OCI-LY1 (cell line): ENCODE measurements at regions not wholly inside any gene's neighbourhood (a gene's known extent, or its start where the extent isn't known, plus 50 kb on each side); places are given as distances from the start of the nearest gene placed in this dataset.

ENCODE experiments used
- H2AFZ ChIP-seq: fragments of 200-600 bp; sonication (generic), shearing (Covaris generic); 2 replicates; pipeline ENCODE4 v1.6.0; 2014; ENCODE audit warnings: antibody characterized with exemption, mild to moderate bottlenecking, low read length
- H3F3A ChIP-seq: fragments of 200-600 bp; sonication (generic), shearing (Covaris generic); 2 replicates; pipeline ENCODE4 v1.6.0; 2014; ENCODE audit warnings: mild to moderate bottlenecking, antibody characterized with exemption, low read length, moderate library complexity; ENCODE audit not compliant: insufficient read depth
- H3K27ac ChIP-seq: fragments of 200-600 bp; sonication (generic); 2 replicates; pipeline ENCODE4 v1.5.1; 2014; ENCODE audit warnings: low read length, mixed run types, mild to moderate bottlenecking, low read depth; ENCODE audit not compliant: poor library complexity, severe bottlenecking
- H3K27me3 ChIP-seq: fragments of 200-600 bp; sonication (generic); 2 replicates; pipeline ENCODE4 v1.6.0; 2014; ENCODE audit warnings: antibody characterized with exemption, mild to moderate bottlenecking, low read length, moderate library complexity; ENCODE audit not compliant: insufficient read depth
- H3K36me3 ChIP-seq: fragments of 200-600 bp; sonication (generic); 2 replicates; pipeline ENCODE4 v1.6.1; 2014; ENCODE audit warnings: mild to moderate bottlenecking, antibody characterized with exemption, low read length, moderate library complexity, mixed read lengths; ENCODE audit not compliant: insufficient read depth
- H3K4me1 ChIP-seq: fragments of 200-600 bp; sonication (generic); 2 replicates; pipeline ENCODE4 v1.5.1; 2014; ENCODE audit warnings: mild to moderate bottlenecking, low read length, moderate library complexity; ENCODE audit not compliant: insufficient read depth, severe bottlenecking
- H3K4me2 ChIP-seq: fragments of 200-600 bp; sonication (generic), shearing (Covaris generic); 2 replicates; pipeline ENCODE4 v1.6.1; 2014; ENCODE audit warnings: low read length
- H3K4me3 ChIP-seq: fragments of 200-600 bp; sonication (generic); 2 replicates; pipeline ENCODE4 v1.5.1; 2014; ENCODE audit warnings: low read length, low read depth, mild to moderate bottlenecking, mixed read lengths; ENCODE audit not compliant: poor library complexity, severe bottlenecking
- H3K79me2 ChIP-seq: fragments of 200-600 bp; shearing (Covaris generic); 2 replicates; pipeline ENCODE4 v1.6.1; 2016; ENCODE audit warnings: mixed run types, low read length, mixed read lengths; ENCODE audit not compliant: insufficient read depth
- H3K9ac ChIP-seq: fragments of 200-600 bp; sonication (generic), shearing (Covaris generic); 2 replicates; pipeline ENCODE4 v1.6.1; 2014; ENCODE audit warnings: mild to moderate bottlenecking, low read length, mixed read lengths
- H3K9me2 ChIP-seq: fragments of 200-600 bp; sonication (generic), shearing (Covaris generic); 2 replicates; pipeline ENCODE4 v1.6.1; 2014; ENCODE audit warnings: low read depth, mild to moderate bottlenecking, low read length, mixed read lengths
- H3K9me3 ChIP-seq: fragments of 200-600 bp; shearing (Covaris generic); 2 replicates; pipeline ENCODE4 v1.6.1; 2014; ENCODE audit warnings: low read length, mixed read lengths
- H4K20me1 ChIP-seq: fragments of 200-600 bp; sonication (generic), shearing (Covaris generic); 2 replicates; pipeline ENCODE4 v1.6.0; 2016; ENCODE audit warnings: mild to moderate bottlenecking, low read length; ENCODE audit not compliant: insufficient read depth
- CTCF ChIP-seq: fragments of 200-600 bp; sonication (generic), shearing (Covaris generic); IDR thresholded peaks from 2 replicates; pipeline ENCODE4 v1.5.1; 2017; ENCODE audit warnings: mild to moderate bottlenecking, antibody characterized with exemption, low read length, moderate library complexity, mixed read lengths
- EZH2 ChIP-seq: fragments of 200-600 bp; sonication (generic), shearing (Covaris generic); IDR thresholded peaks from 2 replicates; pipeline ENCODE4 v1.8.0; 2017; ENCODE audit warnings: borderline replicate concordance, mixed run types, mild to moderate bottlenecking, antibody characterized with exemption, low read length, moderate library complexity, mixed read lengths

DNA sequence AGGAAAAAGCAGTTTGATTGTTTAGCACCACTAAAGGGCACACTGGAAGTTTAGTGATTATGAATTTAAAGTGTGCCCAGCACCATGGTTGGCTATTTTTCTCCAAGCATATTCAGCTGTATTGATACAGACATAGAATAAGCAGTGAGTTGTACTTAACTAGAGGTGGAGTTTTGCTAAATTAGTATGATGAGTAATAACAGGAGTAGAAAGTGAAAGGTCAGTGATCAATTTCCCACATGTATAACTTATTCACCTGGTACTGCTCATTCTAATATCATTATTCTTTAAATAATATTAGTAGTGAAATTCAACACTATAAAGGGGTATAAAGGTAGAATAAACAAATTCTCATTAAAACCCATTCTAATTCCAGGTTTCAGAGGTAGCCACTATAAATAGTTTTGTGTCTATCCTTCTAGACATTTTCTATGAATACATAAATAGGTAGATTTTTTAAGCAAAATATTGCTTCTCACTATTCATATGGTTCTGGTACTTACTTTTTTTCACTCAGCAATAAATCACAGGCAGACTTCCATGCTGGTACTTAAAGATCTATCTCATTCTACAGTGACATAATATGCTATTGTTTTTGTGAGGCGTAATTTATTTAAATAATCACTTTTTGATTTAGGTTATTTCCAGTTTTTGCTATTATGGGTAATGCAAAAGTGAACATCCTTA lies 732.9 kb downstream of the VGLL3 start:
- Histone ChIP-seq H3F3A (no peaks in the 10 kb centered on the region), H3K9ac (no peak overlapping the region), H3K4me2 (no peak overlapping the region), H3K27me3 (no peaks in the 10 kb centered on the region), H2AFZ (no peak overlapping the region), H3K4me1 (no peaks in the 10 kb centered on the region), H3K36me3 (no peaks in the 10 kb centered on the region), H3K4me3 (no peak overlapping the region), H4K20me1 (no peaks in the 10 kb centered on the region), H3K9me2 (no peaks in the 10 kb centered on the region), H3K79me2 (no peaks in the 10 kb centered on the region), H3K9me3 (no peaks in the 10 kb centered on the region), H3K27ac (no peak overlapping the region)
- TF ChIP-seq CTCF (no peak), EZH2 (no peak)

- Histone ChIP-seq H2AFZ (no peak overlapping the region), H3K27me3 (no peaks in the 10 kb centered on the region), H3K9me3 (no peaks in the 10 kb centered on the region), H3K9me2 (no peaks in the 10 kb centered on the region), H3K4me3 (no peak overlapping the region), H4K20me1 (no peaks in the 10 kb centered on the region), H3K4me2 (no peak overlapping the region), H3K4me1 (no peaks in the 10 kb centered on the region), H3K9ac (no peak overlapping the region), H3K79me2 (no peaks in the 10 kb centered on the region), H3F3A (no peaks in the 10 kb centered on the region), H3K36me3 (no peaks in the 10 kb centered on the region), H3K27ac (no peak overlapping the region)
- TF ChIP-seq EZH2, result no peak
- TF ChIP-seq CTCF, result no peak
Observed at GRCh38 chr3:86254480-86254879, 736.5 kb downstream of the VGLL3 start.

DNA sequence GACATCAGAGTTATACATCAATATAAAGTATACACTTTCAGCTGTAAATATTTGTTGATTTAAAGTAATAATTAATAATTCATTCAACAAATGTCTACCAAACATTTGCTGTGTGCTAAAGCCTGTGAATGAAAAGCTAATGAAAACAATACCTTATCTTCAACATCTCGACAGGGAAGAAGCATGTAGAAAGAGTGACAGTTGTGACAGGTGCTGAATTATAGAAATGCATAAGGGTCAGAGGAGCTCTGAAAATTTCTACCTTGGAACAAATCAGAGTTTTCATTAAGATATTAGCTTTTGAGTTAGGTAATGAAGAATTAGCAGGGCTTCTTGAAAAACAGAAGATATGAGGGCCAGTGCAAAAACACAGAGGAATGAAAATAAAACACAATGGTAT lies 739.2 kb downstream of the VGLL3 start:
- H4K20me1 ChIP-seq, result no peaks in the 10 kb centered on the region
- TF ChIP-seq CTCF (no peak), EZH2 (no peak)

More for the DNA sequence above, 739.2 kb downstream of the VGLL3 start:
- H2AFZ ChIP-seq, result no peak overlapping the region
- no peaks in the 10 kb centered on the region for H3K9me2 ChIP-seq
- no peaks in the 10 kb centered on the region for H3K4me1 ChIP-seq
- no peak overlapping the region for H3K9ac ChIP-seq
- no peaks in the 10 kb centered on the region for H3K79me2 ChIP-seq
- no peak overlapping the region for H3K27ac ChIP-seq
- H3K27me3 ChIP-seq, result no peaks in the 10 kb centered on the region
- no peaks in the 10 kb centered on the region for H3K9me3 ChIP-seq
- no peak overlapping the region for H3K4me2 ChIP-seq
- no peaks in the 10 kb centered on the region for H3F3A ChIP-seq
- H3K4me3 ChIP-seq, result no peak overlapping the region
- H3K36me3 ChIP-seq, result no peaks in the 10 kb centered on the region
